ENCODE measurements at regions not wholly inside any gene's neighbourhood (a gene's known extent, or its start where the extent isn't known, plus 50 kb on each side); places are given as distances from the start of the nearest gene placed in this dataset.

GRCh38 chr2:19675003-19675629 lies 226.7 kb downstream of the TTC32 start:
- TF ChIP-seq CTCF (IDR thresholded peaks at IDR 0.05) (no peak), EP300 (IDR thresholded peaks at IDR 0.05) (no peak)
